ENCODE measurements at regions not wholly inside any gene's neighbourhood (a gene's known extent, or its start where the extent isn't known, plus 50 kb on each side); places are given as distances from the start of the nearest gene placed in this dataset.
A peak's percentile ranks its signal among the peaks of the same experiment; 100 is the strongest.

- no peak for TF ChIP-seq CTCF (IDR thresholded peaks at IDR 0.05; ENCODE audit: unreplicated experiment in 3 of 3)
- Mint-ChIP-seq H3K4me1 (peaks cover 46% of the 10 kb centered on the region), H3K27ac (peak overlapping the region in 2 of 3 experiments; percentile 20 to 46), H3K4me3 (no peak overlapping the region), H3K9me3 (peaks cover 4% of the 10 kb centered on the region), H3K27me3 (ENCODE audit: low read depth) (no peaks in the 10 kb centered on the region), H3K36me3 (ENCODE audit: low read depth) (no peaks in the 10 kb centered on the region)
These were observed 174.5 kb downstream of the DACT1 start for GRCh38 chr14:58812050-58812910.

- Mint-ChIP-seq H3K4me1 (peaks cover 50% of the 10 kb centered on the region), H3K9me3 (peaks cover 4% of the 10 kb centered on the region), H3K27ac (peak overlapping the region in 2 of 3 experiments; percentile 5 to 34), H3K4me3 (no peak overlapping the region), H3K36me3 (ENCODE audit: low read depth) (no peaks in the 10 kb centered on the region), H3K27me3 (ENCODE audit: low read depth) (no peaks in the 10 kb centered on the region)
- no peak for TF ChIP-seq CTCF (IDR thresholded peaks at IDR 0.05; ENCODE audit: unreplicated experiment in 3 of 3)
These were observed 176.0 kb downstream of the DACT1 start for GRCh38 chr14:58813745-58814144.

- Mint-ChIP-seq H3K27ac (peak overlapping the region in 1 of 3 experiments; percentile 87), H3K36me3 (ENCODE audit: low read depth) (no peaks in the 10 kb centered on the region), H3K4me3 (no peak overlapping the region), H3K4me1 (peaks cover 49% of the 10 kb centered on the region), H3K27me3 (ENCODE audit: low read depth) (no peaks in the 10 kb centered on the region), H3K9me3 (peaks cover 2% of the 10 kb centered on the region)
- no peak for TF ChIP-seq CTCF (IDR thresholded peaks at IDR 0.05; ENCODE audit: unreplicated experiment in 3 of 3)
These were observed 176.7 kb downstream of the DACT1 start for GRCh38 chr14:58814466-58814865.

GRCh38 chr14:58815161-58815701 lies 177.5 kb downstream of the DACT1 start:
- no peak for TF ChIP-seq CTCF (IDR thresholded peaks at IDR 0.05; ENCODE audit: unreplicated experiment in 3 of 3)
- Mint-ChIP-seq H3K27ac (peak overlapping the region; percentile 58 to 87 (median 86)), H3K9me3 (no peaks in the 10 kb centered on the region), H3K36me3 (ENCODE audit: low read depth) (no peaks in the 10 kb centered on the region), H3K4me1 (peaks cover 47% of the 10 kb centered on the region), H3K27me3 (ENCODE audit: low read depth) (no peaks in the 10 kb centered on the region), H3K4me3 (no peak overlapping the region)

GRCh38 chr14:58815794-58816193 lies 178.0 kb downstream of the DACT1 start:
- Mint-ChIP-seq H3K4me3 (no peak overlapping the region), H3K27ac (peak overlapping the region; percentile 58 to 87 (median 86)), H3K9me3 (no peaks in the 10 kb centered on the region), H3K4me1 (peaks cover 47% of the 10 kb centered on the region), H3K27me3 (ENCODE audit: low read depth) (no peaks in the 10 kb centered on the region), H3K36me3 (ENCODE audit: low read depth) (no peaks in the 10 kb centered on the region)
- no peak for TF ChIP-seq CTCF (IDR thresholded peaks at IDR 0.05; ENCODE audit: unreplicated experiment in 3 of 3)
